ENCODE measurements at regions not wholly inside any gene's neighbourhood (a gene's known extent, or its start where the extent isn't known, plus 50 kb on each side); places are given as distances from the start of the nearest gene placed in this dataset.

GRCh38 chr2:18440777-18441176, 119.7 kb downstream of the RDH14 start:
- H3K36me3 ChIP-seq (ENCODE audit: insufficient read depth, low read length): no peaks in the 10 kb centered on the region
- no peak overlapping the region for H3K4me3 ChIP-seq (ENCODE audit: low read depth, low read length)
- no peak overlapping the region for H2AFZ ChIP-seq (ENCODE audit: low read length, unreplicated experiment)
- H3K27me3 ChIP-seq (ENCODE audit: insufficient read depth, low read length): no peaks in the 10 kb centered on the region
- no peaks in the 10 kb centered on the region for H3K79me2 ChIP-seq (ENCODE audit: control insufficient read depth, insufficient read depth, low read length, unreplicated experiment)
- peaks cover 39% of the 10 kb centered on the region for H3K4me1 ChIP-seq (ENCODE audit: control insufficient read depth, insufficient read depth, low read length, unreplicated experiment)
- no peak overlapping the region for H3K27ac ChIP-seq (ENCODE audit: low read depth, low read length)

GRCh38 chr2:18440141-18440661, 120.3 kb downstream of the RDH14 start:
- H2AFZ ChIP-seq (ENCODE audit: low read length, unreplicated experiment): no peak overlapping the region
- H3K4me3 ChIP-seq (ENCODE audit: low read depth, low read length): no peak overlapping the region

GRCh38 chr2:18439716-18440115, 120.7 kb downstream of the RDH14 start:
- peak overlapping the region; percentile 9; the same call in 1 of the 2 replicates for H3K27ac ChIP-seq (ENCODE audit: low read depth, low read length)

More at GRCh38 chr2:18440141-18440661, 120.3 kb downstream of the RDH14 start:
- H3K27ac ChIP-seq (ENCODE audit: low read depth, low read length): peak overlapping the region; percentile 9; the same call in 1 of the 2 replicates
- H3K4me1 ChIP-seq (ENCODE audit: control insufficient read depth, insufficient read depth, low read length, unreplicated experiment): peaks cover 36% of the 10 kb centered on the region
- H3K36me3 ChIP-seq (ENCODE audit: insufficient read depth, low read length): no peaks in the 10 kb centered on the region
- H3K79me2 ChIP-seq (ENCODE audit: control insufficient read depth, insufficient read depth, low read length, unreplicated experiment): no peaks in the 10 kb centered on the region
- no peaks in the 10 kb centered on the region for H3K27me3 ChIP-seq (ENCODE audit: insufficient read depth, low read length)

GRCh38 chr2:18437909-18438308, 122.5 kb downstream of the RDH14 start:
- Histone ChIP-seq H3K27ac (ENCODE audit: low read depth, low read length) (no peak overlapping the region), H3K4me1 (ENCODE audit: control insufficient read depth, insufficient read depth, low read length, unreplicated experiment) (peaks cover 34% of the 10 kb centered on the region), H3K27me3 (ENCODE audit: insufficient read depth, low read length) (no peaks in the 10 kb centered on the region), H3K79me2 (ENCODE audit: control insufficient read depth, insufficient read depth, low read length, unreplicated experiment) (no peaks in the 10 kb centered on the region), H3K36me3 (ENCODE audit: insufficient read depth, low read length) (no peaks in the 10 kb centered on the region), H2AFZ (ENCODE audit: low read length, unreplicated experiment) (no peak overlapping the region), H3K4me3 (ENCODE audit: low read depth, low read length) (no peak overlapping the region)

More at GRCh38 chr2:18439716-18440115, 120.7 kb downstream of the RDH14 start:
- Histone ChIP-seq H3K79me2 (ENCODE audit: control insufficient read depth, insufficient read depth, low read length, unreplicated experiment) (no peaks in the 10 kb centered on the region), H2AFZ (ENCODE audit: low read length, unreplicated experiment) (no peak overlapping the region), H3K4me3 (ENCODE audit: low read depth, low read length) (no peak overlapping the region), H3K27me3 (ENCODE audit: insufficient read depth, low read length) (no peaks in the 10 kb centered on the region), H3K36me3 (ENCODE audit: insufficient read depth, low read length) (no peaks in the 10 kb centered on the region), H3K4me1 (ENCODE audit: control insufficient read depth, insufficient read depth, low read length, unreplicated experiment) (peaks cover 34% of the 10 kb centered on the region)

- peaks cover 31% of the 10 kb centered on the region for H3K4me1 ChIP-seq (ENCODE audit: control insufficient read depth, insufficient read depth, low read length, unreplicated experiment)
- H3K4me3 ChIP-seq (ENCODE audit: low read depth, low read length): peak overlapping the region; percentile 18; the same call in 1 of the 2 replicates
- H3K36me3 ChIP-seq (ENCODE audit: insufficient read depth, low read length): no peaks in the 10 kb centered on the region
- peak overlapping the region; percentile 96 for H2AFZ ChIP-seq (ENCODE audit: low read length, unreplicated experiment)
- H3K79me2 ChIP-seq (ENCODE audit: control insufficient read depth, insufficient read depth, low read length, unreplicated experiment): no peaks in the 10 kb centered on the region
- no peaks in the 10 kb centered on the region for H3K27me3 ChIP-seq (ENCODE audit: insufficient read depth, low read length)
- H3K27ac ChIP-seq (ENCODE audit: low read depth, low read length): peak overlapping the region; percentile 22; the same call in 1 of the 2 replicates
Observed at GRCh38 chr2:18436503-18437005, 123.9 kb downstream of the RDH14 start.

- peaks cover 27% of the 10 kb centered on the region for H3K4me1 ChIP-seq (ENCODE audit: control insufficient read depth, insufficient read depth, low read length, unreplicated experiment)
- H2AFZ ChIP-seq (ENCODE audit: low read length, unreplicated experiment): peak overlapping the region; percentile 96
- H3K27ac ChIP-seq (ENCODE audit: low read depth, low read length): no peak overlapping the region
- H3K36me3 ChIP-seq (ENCODE audit: insufficient read depth, low read length): no peaks in the 10 kb centered on the region
- H3K79me2 ChIP-seq (ENCODE audit: control insufficient read depth, insufficient read depth, low read length, unreplicated experiment): no peaks in the 10 kb centered on the region
- H3K4me3 ChIP-seq (ENCODE audit: low read depth, low read length): no peak overlapping the region
- no peaks in the 10 kb centered on the region for H3K27me3 ChIP-seq (ENCODE audit: insufficient read depth, low read length)
Observed at GRCh38 chr2:18435426-18436037, 124.9 kb downstream of the RDH14 start.

GRCh38 chr2:18433872-18434271, 126.6 kb downstream of the RDH14 start:
- Histone ChIP-seq H2AFZ (ENCODE audit: low read length, unreplicated experiment) (no peak overlapping the region), H3K36me3 (ENCODE audit: insufficient read depth, low read length) (no peaks in the 10 kb centered on the region), H3K27me3 (ENCODE audit: insufficient read depth, low read length) (no peaks in the 10 kb centered on the region), H3K27ac (ENCODE audit: low read depth, low read length) (no peak overlapping the region), H3K79me2 (ENCODE audit: control insufficient read depth, insufficient read depth, low read length, unreplicated experiment) (no peaks in the 10 kb centered on the region), H3K4me3 (ENCODE audit: low read depth, low read length) (no peak overlapping the region), H3K4me1 (ENCODE audit: control insufficient read depth, insufficient read depth, low read length, unreplicated experiment) (peaks cover 18% of the 10 kb centered on the region)

- Histone ChIP-seq H3K27ac (ENCODE audit: low read depth, low read length) (no peak overlapping the region), H3K27me3 (ENCODE audit: insufficient read depth, low read length) (no peaks in the 10 kb centered on the region), H3K79me2 (ENCODE audit: control insufficient read depth, insufficient read depth, low read length, unreplicated experiment) (no peaks in the 10 kb centered on the region), H2AFZ (ENCODE audit: low read length, unreplicated experiment) (no peak overlapping the region), H3K36me3 (ENCODE audit: insufficient read depth, low read length) (no peaks in the 10 kb centered on the region), H3K4me3 (ENCODE audit: low read depth, low read length) (no peak overlapping the region), H3K4me1 (ENCODE audit: control insufficient read depth, insufficient read depth, low read length, unreplicated experiment) (peaks cover 18% of the 10 kb centered on the region)
Observed at GRCh38 chr2:18432999-18433398, 127.5 kb downstream of the RDH14 start.

- Histone ChIP-seq H3K27ac (ENCODE audit: low read depth, low read length) (no peak overlapping the region), H3K4me3 (ENCODE audit: low read depth, low read length) (no peak overlapping the region), H3K79me2 (ENCODE audit: control insufficient read depth, insufficient read depth, low read length, unreplicated experiment) (no peaks in the 10 kb centered on the region), H2AFZ (ENCODE audit: low read length, unreplicated experiment) (no peak overlapping the region), H3K36me3 (ENCODE audit: insufficient read depth, low read length) (no peaks in the 10 kb centered on the region), H3K4me1 (ENCODE audit: control insufficient read depth, insufficient read depth, low read length, unreplicated experiment) (peaks cover 7% of the 10 kb centered on the region), H3K27me3 (ENCODE audit: insufficient read depth, low read length) (no peaks in the 10 kb centered on the region)
Observed at GRCh38 chr2:18430996-18431748, 129.3 kb downstream of the RDH14 start.

GRCh38 chr2:18428516-18428915, 131.9 kb downstream of the RDH14 start:
- no peak overlapping the region for H3K4me3 ChIP-seq (ENCODE audit: low read depth, low read length)
- H3K36me3 ChIP-seq (ENCODE audit: insufficient read depth, low read length): no peaks in the 10 kb centered on the region
- no peak overlapping the region for H3K27ac ChIP-seq (ENCODE audit: low read depth, low read length)
- no peak overlapping the region for H2AFZ ChIP-seq (ENCODE audit: low read length, unreplicated experiment)
- H3K79me2 ChIP-seq (ENCODE audit: control insufficient read depth, insufficient read depth, low read length, unreplicated experiment): no peaks in the 10 kb centered on the region
- peaks cover 5% of the 10 kb centered on the region for H3K4me1 ChIP-seq (ENCODE audit: control insufficient read depth, insufficient read depth, low read length, unreplicated experiment)
- H3K27me3 ChIP-seq (ENCODE audit: insufficient read depth, low read length): no peaks in the 10 kb centered on the region
